Left hindlimb (tissue), 1 donor: ENCODE measurements at regions not wholly inside any gene's neighbourhood (a gene's known extent, or its start where the extent isn't known, plus 50 kb on each side); places are given as distances from the start of the nearest gene placed in this dataset.
"Not testable (repeated sequence)": the region's sequence is repeated elsewhere in the genome, so short reads cannot be mapped to it uniquely, and the experiment has no call there.

ENCODE experiments used
- DNase-seq: peaks from one replicate; pipeline ENCODE4 v3.0.0-alpha.2; 2018

- peak; percentile 48 for DNase-seq
Observed at GRCh38 chr6:16901782-16902181, 140.5 kb upstream of the ATXN1 start.

GRCh38 chr6:16901306-16901705, 140.0 kb upstream of the ATXN1 start:
- no peak for DNase-seq

- DNase-seq: no peak
Observed at GRCh38 chr6:16898640-16899396, 137.6 kb upstream of the ATXN1 start.

- DNase-seq: no peak
Observed at GRCh38 chr6:16897669-16898068, 136.4 kb upstream of the ATXN1 start.

- no peak for DNase-seq
Observed at GRCh38 chr6:16894301-16894700, 133.0 kb upstream of the ATXN1 start.

- not testable (repeated sequence) for DNase-seq
Observed at GRCh38 chr6:16891110-16891509, 129.8 kb upstream of the ATXN1 start.

- DNase-seq: no peak
Observed at GRCh38 chr6:16885411-16886160, 124.3 kb upstream of the ATXN1 start.

- DNase-seq: no peak
Observed at GRCh38 chr6:16884526-16884925, 123.3 kb upstream of the ATXN1 start.

GRCh38 chr6:16883414-16883813, 122.2 kb upstream of the ATXN1 start:
- DNase-seq: no peak

GRCh38 chr6:16882230-16882629, 121.0 kb upstream of the ATXN1 start:
- no peak for DNase-seq

GRCh38 chr6:16876852-16877251, 115.6 kb upstream of the ATXN1 start:
- not testable (repeated sequence) for DNase-seq

- no peak for DNase-seq
Observed at GRCh38 chr6:16876201-16876600, 114.9 kb upstream of the ATXN1 start.

GRCh38 chr6:16873698-16874097, 112.4 kb upstream of the ATXN1 start:
- no peak for DNase-seq

- DNase-seq: no peak
Observed at GRCh38 chr6:16872543-16873235, 111.4 kb upstream of the ATXN1 start.

GRCh38 chr6:16871047-16871446, 109.8 kb upstream of the ATXN1 start:
- DNase-seq: no peak

GRCh38 chr6:16868968-16869367, 107.7 kb upstream of the ATXN1 start:
- DNase-seq: no peak

- no peak for DNase-seq
Observed at GRCh38 chr6:16857969-16858592, 96.8 kb upstream of the ATXN1 start.

GRCh38 chr6:16855460-16855859, 94.2 kb upstream of the ATXN1 start:
- no peak for DNase-seq

GRCh38 chr6:16854986-16855385, 93.7 kb upstream of the ATXN1 start:
- no peak for DNase-seq

GRCh38 chr6:16852671-16853070, 91.4 kb upstream of the ATXN1 start:
- no peak for DNase-seq

GRCh38 chr6:16851758-16852157, 90.5 kb upstream of the ATXN1 start:
- no peak for DNase-seq

- DNase-seq: no peak
Observed at GRCh38 chr6:16851044-16851540, 89.8 kb upstream of the ATXN1 start.

GRCh38 chr6:16850681-16851026, 89.4 kb upstream of the ATXN1 start:
- no peak for DNase-seq
